ENCODE measurements at regions not wholly inside any gene's neighbourhood (a gene's known extent, or its start where the extent isn't known, plus 50 kb on each side); places are given as distances from the start of the nearest gene placed in this dataset.

- no peak for DNase-seq (ENCODE audit: insufficient read length, low spot score)
- FAIRE-seq = no peak
- TF ChIP-seq POU2F2 (IDR thresholded peaks at IDR 0.05; ENCODE audit: low read depth, low read length) (no peak), POLR2A (IDR thresholded peaks at IDR 0.05; ENCODE audit: low read depth, low read length) (no peak), PAX5 (IDR thresholded peaks at IDR 0.05; ENCODE audit: insufficient read depth, low read length, severe bottlenecking) (no peak), POLR2AphosphoS5 (IDR thresholded peaks at IDR 0.05; ENCODE audit: low read depth, low read length) (no peak), TAF1 (IDR thresholded peaks at IDR 0.05; ENCODE audit: low read depth, low read length) (no peak), SPI1 (IDR thresholded peaks at IDR 0.05; ENCODE audit: low read depth, low read length) (no peak)
Measured at GRCh38 chr1:30413606-30414005, 309.8 kb downstream of the MATN1 start.

- FAIRE-seq (no peak), DNase-seq (ENCODE audit: insufficient read length, low spot score) (no peak)
- TF ChIP-seq POU2F2 (IDR thresholded peaks at IDR 0.05; ENCODE audit: low read depth, low read length) (no peak), POLR2A (IDR thresholded peaks at IDR 0.05; ENCODE audit: low read depth, low read length) (no peak), SPI1 (IDR thresholded peaks at IDR 0.05; ENCODE audit: low read depth, low read length) (no peak), POLR2AphosphoS5 (IDR thresholded peaks at IDR 0.05; ENCODE audit: low read depth, low read length) (no peak), TAF1 (IDR thresholded peaks at IDR 0.05; ENCODE audit: low read depth, low read length) (no peak), PAX5 (IDR thresholded peaks at IDR 0.05; ENCODE audit: insufficient read depth, low read length, severe bottlenecking) (no peak)
Measured at GRCh38 chr1:30413111-30413440, 310.3 kb downstream of the MATN1 start.

GRCh38 chr1:30412241-30413110 is 310.9 kb downstream of the MATN1 start:
- DNase-seq (ENCODE audit: insufficient read length, low spot score) = no peak
- no peak for TF ChIP-seq POU2F2 (IDR thresholded peaks at IDR 0.05; ENCODE audit: low read depth, low read length)

GRCh38 chr1:30411206-30411605 is 312.2 kb downstream of the MATN1 start:
- DNase-seq (ENCODE audit: insufficient read length, low spot score) (no peak), FAIRE-seq (no peak)
- TF ChIP-seq POLR2AphosphoS5 (IDR thresholded peaks at IDR 0.05; ENCODE audit: low read depth, low read length) (no peak), POLR2A (IDR thresholded peaks at IDR 0.05; ENCODE audit: low read depth, low read length) (no peak), POU2F2 (IDR thresholded peaks at IDR 0.05; ENCODE audit: low read depth, low read length) (no peak), PAX5 (IDR thresholded peaks at IDR 0.05; ENCODE audit: insufficient read depth, low read length, severe bottlenecking) (no peak), TAF1 (IDR thresholded peaks at IDR 0.05; ENCODE audit: low read depth, low read length) (no peak), SPI1 (IDR thresholded peaks at IDR 0.05; ENCODE audit: low read depth, low read length) (no peak)

More at GRCh38 chr1:30412241-30413110, 310.9 kb downstream of the MATN1 start:
- no peak for FAIRE-seq

- DNase-seq (ENCODE audit: insufficient read length, low spot score) = no peak
- FAIRE-seq = no peak
- TF ChIP-seq POLR2A (IDR thresholded peaks at IDR 0.05; ENCODE audit: low read depth, low read length) (no peak), POU2F2 (IDR thresholded peaks at IDR 0.05; ENCODE audit: low read depth, low read length) (no peak), TAF1 (IDR thresholded peaks at IDR 0.05; ENCODE audit: low read depth, low read length) (no peak), SPI1 (IDR thresholded peaks at IDR 0.05; ENCODE audit: low read depth, low read length) (no peak)
Measured at GRCh38 chr1:30410153-30410851, 313.1 kb downstream of the MATN1 start.

GRCh38 chr1:30409476-30410152 is 313.8 kb downstream of the MATN1 start:
- no peak for DNase-seq (ENCODE audit: insufficient read length, low spot score)
- no peak for FAIRE-seq
- TF ChIP-seq PAX5 (IDR thresholded peaks at IDR 0.05; ENCODE audit: insufficient read depth, low read length, severe bottlenecking) (no peak), POU2F2 (IDR thresholded peaks at IDR 0.05; ENCODE audit: low read depth, low read length) (no peak), POLR2AphosphoS5 (IDR thresholded peaks at IDR 0.05; ENCODE audit: low read depth, low read length) (no peak), TAF1 (IDR thresholded peaks at IDR 0.05; ENCODE audit: low read depth, low read length) (no peak), SPI1 (IDR thresholded peaks at IDR 0.05; ENCODE audit: low read depth, low read length) (no peak), POLR2A (IDR thresholded peaks at IDR 0.05; ENCODE audit: low read depth, low read length) (no peak)

GRCh38 chr1:30407865-30408580 is 315.4 kb downstream of the MATN1 start:
- FAIRE-seq (no peak), DNase-seq (ENCODE audit: insufficient read length, low spot score) (no peak)
- TF ChIP-seq PAX5 (IDR thresholded peaks at IDR 0.05; ENCODE audit: insufficient read depth, low read length, severe bottlenecking) (no peak), SPI1 (IDR thresholded peaks at IDR 0.05; ENCODE audit: low read depth, low read length) (no peak), POU2F2 (IDR thresholded peaks at IDR 0.05; ENCODE audit: low read depth, low read length) (no peak), POLR2AphosphoS5 (IDR thresholded peaks at IDR 0.05; ENCODE audit: low read depth, low read length) (no peak), TAF1 (IDR thresholded peaks at IDR 0.05; ENCODE audit: low read depth, low read length) (no peak), POLR2A (IDR thresholded peaks at IDR 0.05; ENCODE audit: low read depth, low read length) (no peak)

- FAIRE-seq = no peak
Measured at GRCh38 chr1:30406996-30407864, 316.2 kb downstream of the MATN1 start.

More at GRCh38 chr1:30406996-30407864, 316.2 kb downstream of the MATN1 start:
- DNase-seq (ENCODE audit: insufficient read length, low spot score) = no peak
- no peak for TF ChIP-seq POU2F2 (IDR thresholded peaks at IDR 0.05; ENCODE audit: low read depth, low read length)
- no peak for TF ChIP-seq POLR2AphosphoS5 (IDR thresholded peaks at IDR 0.05; ENCODE audit: low read depth, low read length)
- TF ChIP-seq SPI1 (IDR thresholded peaks at IDR 0.05; ENCODE audit: low read depth, low read length) = no peak
- no peak for TF ChIP-seq TAF1 (IDR thresholded peaks at IDR 0.05; ENCODE audit: low read depth, low read length)
- no peak for TF ChIP-seq PAX5 (IDR thresholded peaks at IDR 0.05; ENCODE audit: insufficient read depth, low read length, severe bottlenecking)
- TF ChIP-seq POLR2A (IDR thresholded peaks at IDR 0.05; ENCODE audit: low read depth, low read length) = no peak
